ENCODE measurements at regions not wholly inside any gene's neighbourhood (a gene's known extent, or its start where the extent isn't known, plus 50 kb on each side); places are given as distances from the start of the nearest gene placed in this dataset.

GRCh38 chr1:55464550-55464949, 249.4 kb upstream of the USP24 start:
- peak overlapping the region; percentile 88 for H3K27ac ChIP-seq
- DNase-seq (ENCODE audit: low spot score in 2 of 2) = no peak
- H3K9me3 ChIP-seq = no peaks in the 10 kb centered on the region
- WGBS = 80% methylated on average over 1 of the region's 1 CpG
- H3K4me1 ChIP-seq = peaks cover 48% of the 10 kb centered on the region
- no peak overlapping the region for H3K4me3 ChIP-seq
- TF ChIP-seq CTCF (IDR thresholded peaks at IDR 0.05) = no peak
- no peaks in the 10 kb centered on the region for H3K36me3 ChIP-seq
- no peaks in the 10 kb centered on the region for H3K27me3 ChIP-seq

GRCh38 chr1:55463814-55464475, 248.8 kb upstream of the USP24 start:
- Histone ChIP-seq H3K36me3 (no peaks in the 10 kb centered on the region), H3K27ac (peak overlapping the region; percentile 88), H3K27me3 (no peaks in the 10 kb centered on the region), H3K9me3 (no peaks in the 10 kb centered on the region), H3K4me3 (no peak overlapping the region), H3K4me1 (peaks cover 45% of the 10 kb centered on the region)
- no peak for DNase-seq (ENCODE audit: low spot score in 2 of 2)
- TF ChIP-seq POLR2AphosphoS5 (IDR thresholded peaks at IDR 0.05) = peak in 1 of 3 donors; percentile 61
- TF ChIP-seq CTCF (IDR thresholded peaks at IDR 0.05) = no peak
- no peak for TF ChIP-seq EP300 (IDR thresholded peaks at IDR 0.05)
- no peak for TF ChIP-seq POLR2A (IDR thresholded peaks at IDR 0.05)
- 69% methylated on average over 10 of the region's 10 CpGs for WGBS

- H3K4me1 ChIP-seq = no peaks in the 10 kb centered on the region
- no peak for TF ChIP-seq POLR2A (IDR thresholded peaks at IDR 0.05)
- TF ChIP-seq CTCF (IDR thresholded peaks at IDR 0.05) = no peak
- TF ChIP-seq EP300 (IDR thresholded peaks at IDR 0.05) = no peak
- TF ChIP-seq POLR2AphosphoS5 (IDR thresholded peaks at IDR 0.05) = no peak
- no peak overlapping the region for H3K27ac ChIP-seq
- no peak for DNase-seq (ENCODE audit: low spot score in 2 of 2)
- H3K27me3 ChIP-seq = no peaks in the 10 kb centered on the region
- H3K4me3 ChIP-seq = no peak overlapping the region
- H3K9me3 ChIP-seq = peaks cover 5% of the 10 kb centered on the region
- H3K36me3 ChIP-seq = no peaks in the 10 kb centered on the region
- WGBS = 84% methylated on average over 2 of the region's 2 CpGs
Measured at GRCh38 chr1:55457874-55458273, 242.7 kb upstream of the USP24 start.

- Histone ChIP-seq H3K27ac (no peak overlapping the region), H3K4me1 (no peaks in the 10 kb centered on the region), H3K36me3 (no peaks in the 10 kb centered on the region), H3K4me3 (no peak overlapping the region), H3K9me3 (peaks cover 5% of the 10 kb centered on the region), H3K27me3 (no peaks in the 10 kb centered on the region)
- DNase-seq (ENCODE audit: low spot score in 2 of 2) = no peak
- TF ChIP-seq POLR2A (IDR thresholded peaks at IDR 0.05) (no peak), POLR2AphosphoS5 (IDR thresholded peaks at IDR 0.05) (no peak), CTCF (IDR thresholded peaks at IDR 0.05) (no peak), EP300 (IDR thresholded peaks at IDR 0.05) (no peak)
- 82% methylated on average over 1 of the region's 1 CpG for WGBS
Measured at GRCh38 chr1:55456971-55457370, 241.8 kb upstream of the USP24 start.

GRCh38 chr1:55448261-55448660, 233.1 kb upstream of the USP24 start:
- TF ChIP-seq CTCF (IDR thresholded peaks at IDR 0.05) (no peak), EP300 (IDR thresholded peaks at IDR 0.05) (no peak)

More at GRCh38 chr1:55448261-55448660, 233.1 kb upstream of the USP24 start:
- Histone ChIP-seq H3K9me3 (no peaks in the 10 kb centered on the region), H3K4me3 (no peak overlapping the region), H3K4me1 (peaks cover 10% of the 10 kb centered on the region), H3K36me3 (no peaks in the 10 kb centered on the region), H3K27me3 (no peaks in the 10 kb centered on the region), H3K27ac (no peak overlapping the region)
- DNase-seq (ENCODE audit: low spot score in 2 of 2) = no peak

Measured in suprapubic skin (tissue), 4 donors.